ENCODE measurements at regions not wholly inside any gene's neighbourhood (a gene's known extent, or its start where the extent isn't known, plus 50 kb on each side); places are given as distances from the start of the nearest gene placed in this dataset.
"Not testable (repeated sequence)": the region's sequence is repeated elsewhere in the genome, so short reads cannot be mapped to it uniquely, and the experiment has no call there.

GRCh38 chr15:77893671-77894640, 183.6 kb downstream of the TBC1D2B start:
- TF ChIP-seq, protein P1, sequence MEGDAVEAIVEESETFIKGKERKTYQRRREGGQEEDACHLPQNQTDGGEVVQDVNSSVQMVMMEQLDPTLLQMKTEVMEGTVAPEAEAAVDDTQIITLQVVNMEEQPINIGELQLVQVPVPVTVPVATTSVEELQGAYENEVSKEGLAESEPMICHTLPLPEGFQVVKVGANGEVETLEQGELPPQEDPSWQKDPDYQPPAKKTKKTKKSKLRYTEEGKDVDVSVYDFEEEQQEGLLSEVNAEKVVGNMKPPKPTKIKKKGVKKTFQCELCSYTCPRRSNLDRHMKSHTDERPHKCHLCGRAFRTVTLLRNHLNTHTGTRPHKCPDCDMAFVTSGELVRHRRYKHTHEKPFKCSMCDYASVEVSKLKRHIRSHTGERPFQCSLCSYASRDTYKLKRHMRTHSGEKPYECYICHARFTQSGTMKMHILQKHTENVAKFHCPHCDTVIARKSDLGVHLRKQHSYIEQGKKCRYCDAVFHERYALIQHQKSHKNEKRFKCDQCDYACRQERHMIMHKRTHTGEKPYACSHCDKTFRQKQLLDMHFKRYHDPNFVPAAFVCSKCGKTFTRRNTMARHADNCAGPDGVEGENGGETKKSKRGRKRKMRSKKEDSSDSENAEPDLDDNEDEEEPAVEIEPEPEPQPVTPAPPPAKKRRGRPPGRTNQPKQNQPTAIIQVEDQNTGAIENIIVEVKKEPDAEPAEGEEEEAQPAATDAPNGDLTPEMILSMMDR (IDR thresholded peaks at IDR 0.05; ENCODE audit: low read length) = not testable (repeated sequence)
- TF ChIP-seq EZH2 (optimal IDR thresholded peaks at IDR 0.05; ENCODE audit: low read depth, low read length) = not testable (repeated sequence)

Data from MM.1S (cell line).